Endothelial cell of umbilical vein (primary cell): ENCODE measurements at regions not wholly inside any gene's neighbourhood (a gene's known extent, or its start where the extent isn't known, plus 50 kb on each side); places are given as distances from the start of the nearest gene placed in this dataset.

Source experiments
- BruUV-seq: library from RNA; stranded (reverse); fragments of 400-500 nt; replicated peaks from 2 replicates; lab custom pipeline; 2021; lab: Mats Ljungman, UMichigan
- CTCF ChIA-PET: fragments of 300-600, 350-600 bp; sonication (Branson Sonifier 250); formaldehyde crosslinking; loops from one replicate; lab custom pipeline; 2021; ENCODE audit warnings: antibody characterized with exemption, inconsistent platforms; lab: Charles Lee
- POLR2A ChIA-PET: fragments of 300-600, 350-600 bp; sonication (Branson Sonifier 250); formaldehyde crosslinking; loops from one replicate; lab custom pipeline; 2021; ENCODE audit warnings: antibody characterized with exemption, inconsistent platforms; lab: Charles Lee
- DNase-seq: peaks from one replicate; pipeline ENCODE4 v3.0.0-alpha.2; 2011; ENCODE audit warnings: low read depth, low spot score
- FAIRE-seq: peaks from 2 replicates; lab custom pipeline; 2011; peaks lifted over from hg19 to GRCh38; lab: Jason Lieb, UNC
- H2AFZ ChIP-seq: 2 replicates; pipeline ENCODE4 v1.6.0; 2012; ENCODE audit warnings: low read depth, low read length, control low read depth, inconsistent platforms
- H3K27ac ChIP-seq: 2 replicates; pipeline ENCODE4 v1.5.1; 2011; ENCODE audit warnings: low read depth, mild to moderate bottlenecking, control low read depth, low read length, moderate library complexity; ENCODE audit not compliant: insufficient read depth
- H3K27me3 ChIP-seq, 2 experiments: 2 replicates each; pipeline versions ENCODE4 v1.6.0 to v1.6.1; 2011; ENCODE audit warnings: low read length in 2 of 2, mixed read lengths in 1 of 2; ENCODE audit not compliant: control insufficient read depth in 2 of 2, insufficient read depth in 2 of 2
- H3K36me3 ChIP-seq, 2 experiments: 2 replicates in 1 of 2; 3 replicates in 1 of 2; pipeline ENCODE4 v1.5.1; 2011; ENCODE audit warnings: low read length in 2 of 2, mild to moderate bottlenecking in 1 of 2, moderate library complexity in 1 of 2; ENCODE audit not compliant: control insufficient read depth in 2 of 2, insufficient read depth in 2 of 2; ENCODE audit errors: extremely low read depth in 1 of 2
- H3K4me1 ChIP-seq: 3 replicates; pipeline ENCODE4 v1.5.1; 2011; ENCODE audit warnings: mild to moderate bottlenecking, low read length; ENCODE audit not compliant: control insufficient read depth, insufficient read depth; ENCODE audit errors: extremely low read depth
- H3K4me2 ChIP-seq: 2 replicates; pipeline ENCODE4 v1.6.1; 2011; ENCODE audit warnings: low read length, control low read depth, mixed read lengths; ENCODE audit not compliant: insufficient read depth
- H3K4me3 ChIP-seq, 3 experiments: fragments of 200-600 bp in 1 of 3; sonication (generic), shearing (Covaris generic) in 1 of 3; replicated peaks in 1 of 3; 2 replicates each; pipeline ENCODE4 v1.5.1; 2011 to 2016; ENCODE audit warnings: control low read depth in 3 of 3, low read length in 3 of 3, mild to moderate bottlenecking in 2 of 3, inconsistent platforms in 1 of 3, low read depth in 1 of 3, moderate library complexity in 1 of 3; ENCODE audit not compliant: insufficient read depth in 1 of 3
- H3K79me2 ChIP-seq: 2 replicates; pipeline ENCODE4 v1.6.0; 2012; ENCODE audit warnings: low read length, inconsistent platforms; ENCODE audit not compliant: control insufficient read depth, insufficient read depth
- H3K9ac ChIP-seq: replicated peaks from 2 replicates; pipeline ENCODE3; 2011; ENCODE audit warnings: low read length, control low read depth; ENCODE audit not compliant: insufficient read depth; ENCODE audit errors: extremely low read depth
- H3K9me1 ChIP-seq: replicated peaks from 3 replicates; pipeline ENCODE4 v1.6.0; 2011; ENCODE audit warnings: mild to moderate bottlenecking, low read length; ENCODE audit not compliant: control insufficient read depth, insufficient read depth; ENCODE audit errors: extremely low read depth
- H3K9me3 ChIP-seq: replicated peaks from 2 replicates; pipeline ENCODE4 v1.5.1; 2012; ENCODE audit warnings: low read length, inconsistent platforms; ENCODE audit not compliant: control insufficient read depth, insufficient read depth
- H4K20me1 ChIP-seq: replicated peaks from 2 replicates; pipeline ENCODE3; 2011; ENCODE audit warnings: mild to moderate bottlenecking, low read length; ENCODE audit not compliant: control insufficient read depth, insufficient read depth; ENCODE audit errors: extremely low read depth
- CTCF ChIP-seq, 2 donors: IDR thresholded peaks; 1 replicate in 1 of 2; 2 replicates in 1 of 2; pipeline ENCODE4 v1.5.1; 2011; ENCODE audit warnings: low read length in 2 of 2, mild to moderate bottlenecking in 2 of 2, moderate library complexity in 2 of 2, control low read depth in 1 of 2, inconsistent platforms in 1 of 2, low read depth in 1 of 2; ENCODE audit not compliant: insufficient read depth in 1 of 2; ENCODE audit errors: extremely low read depth in 1 of 2
- EZH2 ChIP-seq: IDR thresholded peaks from 2 replicates; pipeline ENCODE4 v1.6.1; 2012; ENCODE audit warnings: borderline replicate concordance, low read depth, mild to moderate bottlenecking, moderate library complexity, low read length, inconsistent platforms; ENCODE audit not compliant: severe bottlenecking
- FOS ChIP-seq: IDR thresholded peaks from 2 replicates; pipeline ENCODE4 v1.6.1; 2011; ENCODE audit warnings: mild to moderate bottlenecking, low read length, moderate library complexity, borderline replicate concordance; ENCODE audit not compliant: insufficient read depth
- GATA2 ChIP-seq: IDR thresholded peaks from 2 replicates; pipeline ENCODE4 v1.7.0; 2011; ENCODE audit warnings: low read depth, mild to moderate bottlenecking, moderate library complexity, mixed read lengths, low read length; ENCODE audit not compliant: insufficient read length, insufficient read depth
- JUN ChIP-seq: IDR thresholded peaks from 2 replicates; pipeline ENCODE4 v1.6.1; 2011; ENCODE audit warnings: borderline replicate concordance, low read depth; ENCODE audit not compliant: insufficient read length, insufficient read depth
- MAX ChIP-seq: IDR thresholded peaks from 2 replicates; pipeline ENCODE4 v1.6.1; 2011; ENCODE audit not compliant: insufficient read depth, insufficient read length
- MYC ChIP-seq: IDR thresholded peaks from one replicate; pipeline ENCODE4 v1.6.1; 2011; ENCODE audit warnings: mild to moderate bottlenecking, low read depth, low read length
- POLR2A ChIP-seq: IDR thresholded peaks from 2 replicates; pipeline ENCODE4 v1.6.1; 2012; ENCODE audit warnings: low read depth, mild to moderate bottlenecking, control low read depth, low read length
- POLR2AphosphoS5 ChIP-seq: IDR thresholded peaks from 2 replicates; pipeline ENCODE4 v1.6.1; 2012; ENCODE audit warnings: low read depth, mild to moderate bottlenecking, control low read depth, low read length, moderate library complexity; ENCODE audit not compliant: insufficient read depth
- dilution Hi-C: fragments of 300-500 bp; cut with MboI; formaldehyde crosslinking; loops from one replicate; pipeline ENCODE4 v1.15.0; 2019; ENCODE audit warnings: low sequenced_read_pairs; ENCODE audit not compliant: extremely low pct_ligation_motif_present
- intact Hi-C: fragments of 100-400 bp; cut with micrococcal nuclease; formaldehyde crosslinking; loops from one replicate; pipeline ENCODE4 v1.10.0; 2022

- Histone ChIP-seq H2AFZ (no peak overlapping the region), H3K9me1 (no peaks in the 10 kb centered on the region), H3K79me2 (no peaks in the 10 kb centered on the region), H3K9me3 (no peaks in the 10 kb centered on the region), H4K20me1 (no peaks in the 10 kb centered on the region), H3K36me3 (no peaks in the 10 kb centered on the region), H3K9ac (no peak overlapping the region), H3K27me3 (no peaks in the 10 kb centered on the region), H3K27ac (no peak overlapping the region), H3K4me3 (no peak overlapping the region), H3K4me1 (no peaks in the 10 kb centered on the region), H3K4me2 (no peak overlapping the region)
- CTCF ChIA-PET = no interaction called here
- no peak for TF ChIP-seq MYC
- no peak for TF ChIP-seq FOS
- no peak for TF ChIP-seq CTCF (IDR thresholded peaks at IDR 0.05; ENCODE audit: extremely low read depth in 1 of 2, insufficient read depth in 1 of 2, low read depth in 1 of 2, low read length in 2 of 2)
- no peak for TF ChIP-seq JUN
- TF ChIP-seq GATA2 = no peak
- TF ChIP-seq POLR2AphosphoS5 = no peak
- no peak for TF ChIP-seq MAX
- no peak for TF ChIP-seq POLR2A
- no peak for TF ChIP-seq EZH2
- FAIRE-seq (no peak), DNase-seq (no peak)
- dilution Hi-C loops (no loop called here), intact Hi-C loops (no loop called here)
- BruUV-seq = no TSS peak
- POLR2A ChIA-PET = no interaction called here
These were observed 550.1 kb upstream of the CDH8 start for GRCh38 chr16:62586128-62586862.
